HL-60 (cell line): ENCODE measurements at regions not wholly inside any gene's neighbourhood (a gene's known extent, or its start where the extent isn't known, plus 50 kb on each side); places are given as distances from the start of the nearest gene placed in this dataset.

Experiments used
- GABPA ChIP-seq: IDR thresholded peaks from 2 replicates; pipeline ENCODE4 v1.6.1; 2012; ENCODE audit warnings: low read depth
- POLR2AphosphoS5 ChIP-seq: IDR thresholded peaks from 2 replicates; pipeline ENCODE4 v1.6.1; 2012; ENCODE audit warnings: low read depth
- SPI1 ChIP-seq: IDR thresholded peaks from 2 replicates; pipeline ENCODE4 v1.6.1; 2012; ENCODE audit warnings: low read depth, mild to moderate bottlenecking, borderline replicate concordance
- TF ChIP-seq, protein P1 (sequence below): IDR thresholded peaks from one replicate; pipeline ENCODE4 v1.5.1; 2011; ENCODE audit warnings: low read length, control low read depth, inconsistent platforms; ENCODE audit not compliant: insufficient read depth
- TF ChIP-seq, protein P2 (sequence below): IDR thresholded peaks from 2 replicates; pipeline ENCODE4 v1.6.1; 2012; ENCODE audit warnings: low read depth; ENCODE audit not compliant: insufficient replicate concordance

DNA sequence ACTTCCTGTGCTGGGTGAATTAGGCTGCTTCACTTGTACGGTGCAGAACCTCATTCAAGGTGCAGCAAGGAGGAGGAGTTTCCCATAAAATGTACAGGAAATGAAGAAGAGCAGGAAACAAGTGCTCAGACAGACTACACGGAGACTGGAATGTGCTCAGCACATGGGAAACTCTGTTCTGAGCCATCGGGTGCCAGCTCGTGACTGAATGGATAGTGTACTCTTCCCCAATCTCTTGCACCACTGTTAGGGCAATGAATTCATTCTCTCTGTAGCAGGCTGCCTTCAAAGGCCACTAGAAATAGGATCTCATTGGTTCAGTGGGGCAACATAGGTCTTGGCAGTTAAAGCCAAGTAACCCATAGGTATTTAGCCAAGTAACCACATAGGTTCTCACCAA, 200.0 kb upstream of the LDB2 start:
- TF ChIP-seq, protein P1, sequence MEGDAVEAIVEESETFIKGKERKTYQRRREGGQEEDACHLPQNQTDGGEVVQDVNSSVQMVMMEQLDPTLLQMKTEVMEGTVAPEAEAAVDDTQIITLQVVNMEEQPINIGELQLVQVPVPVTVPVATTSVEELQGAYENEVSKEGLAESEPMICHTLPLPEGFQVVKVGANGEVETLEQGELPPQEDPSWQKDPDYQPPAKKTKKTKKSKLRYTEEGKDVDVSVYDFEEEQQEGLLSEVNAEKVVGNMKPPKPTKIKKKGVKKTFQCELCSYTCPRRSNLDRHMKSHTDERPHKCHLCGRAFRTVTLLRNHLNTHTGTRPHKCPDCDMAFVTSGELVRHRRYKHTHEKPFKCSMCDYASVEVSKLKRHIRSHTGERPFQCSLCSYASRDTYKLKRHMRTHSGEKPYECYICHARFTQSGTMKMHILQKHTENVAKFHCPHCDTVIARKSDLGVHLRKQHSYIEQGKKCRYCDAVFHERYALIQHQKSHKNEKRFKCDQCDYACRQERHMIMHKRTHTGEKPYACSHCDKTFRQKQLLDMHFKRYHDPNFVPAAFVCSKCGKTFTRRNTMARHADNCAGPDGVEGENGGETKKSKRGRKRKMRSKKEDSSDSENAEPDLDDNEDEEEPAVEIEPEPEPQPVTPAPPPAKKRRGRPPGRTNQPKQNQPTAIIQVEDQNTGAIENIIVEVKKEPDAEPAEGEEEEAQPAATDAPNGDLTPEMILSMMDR, result no peak
- no peak for TF ChIP-seq POLR2AphosphoS5
- TF ChIP-seq, protein P2, sequence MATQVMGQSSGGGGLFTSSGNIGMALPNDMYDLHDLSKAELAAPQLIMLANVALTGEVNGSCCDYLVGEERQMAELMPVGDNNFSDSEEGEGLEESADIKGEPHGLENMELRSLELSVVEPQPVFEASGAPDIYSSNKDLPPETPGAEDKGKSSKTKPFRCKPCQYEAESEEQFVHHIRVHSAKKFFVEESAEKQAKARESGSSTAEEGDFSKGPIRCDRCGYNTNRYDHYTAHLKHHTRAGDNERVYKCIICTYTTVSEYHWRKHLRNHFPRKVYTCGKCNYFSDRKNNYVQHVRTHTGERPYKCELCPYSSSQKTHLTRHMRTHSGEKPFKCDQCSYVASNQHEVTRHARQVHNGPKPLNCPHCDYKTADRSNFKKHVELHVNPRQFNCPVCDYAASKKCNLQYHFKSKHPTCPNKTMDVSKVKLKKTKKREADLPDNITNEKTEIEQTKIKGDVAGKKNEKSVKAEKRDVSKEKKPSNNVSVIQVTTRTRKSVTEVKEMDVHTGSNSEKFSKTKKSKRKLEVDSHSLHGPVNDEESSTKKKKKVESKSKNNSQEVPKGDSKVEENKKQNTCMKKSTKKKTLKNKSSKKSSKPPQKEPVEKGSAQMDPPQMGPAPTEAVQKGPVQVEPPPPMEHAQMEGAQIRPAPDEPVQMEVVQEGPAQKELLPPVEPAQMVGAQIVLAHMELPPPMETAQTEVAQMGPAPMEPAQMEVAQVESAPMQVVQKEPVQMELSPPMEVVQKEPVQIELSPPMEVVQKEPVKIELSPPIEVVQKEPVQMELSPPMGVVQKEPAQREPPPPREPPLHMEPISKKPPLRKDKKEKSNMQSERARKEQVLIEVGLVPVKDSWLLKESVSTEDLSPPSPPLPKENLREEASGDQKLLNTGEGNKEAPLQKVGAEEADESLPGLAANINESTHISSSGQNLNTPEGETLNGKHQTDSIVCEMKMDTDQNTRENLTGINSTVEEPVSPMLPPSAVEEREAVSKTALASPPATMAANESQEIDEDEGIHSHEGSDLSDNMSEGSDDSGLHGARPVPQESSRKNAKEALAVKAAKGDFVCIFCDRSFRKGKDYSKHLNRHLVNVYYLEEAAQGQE, result no peak
- no peak for TF ChIP-seq SPI1
- no peak for TF ChIP-seq GABPA
